LNCaP clone FGC (cell line): ENCODE measurements at regions not wholly inside any gene's neighbourhood (a gene's known extent, or its start where the extent isn't known, plus 50 kb on each side); places are given as distances from the start of the nearest gene placed in this dataset.

ENCODE experiments used
- DNase-seq: peaks from one replicate; pipeline ENCODE4 v3.0.0-alpha.2; 2011; ENCODE audit warnings: low read depth
- H3K4me3 ChIP-seq: 2 replicates; pipeline ENCODE4 v1.5.1; 2011; ENCODE audit warnings: mild to moderate bottlenecking, low read depth, low read length, control low read depth
- TF ChIP-seq, protein P1 (sequence below): IDR thresholded peaks from 2 replicates; pipeline ENCODE4 v1.5.1; 2012; ENCODE audit warnings: mild to moderate bottlenecking; ENCODE audit not compliant: control insufficient read depth, insufficient read depth; ENCODE audit errors: extremely low read depth

DNA sequence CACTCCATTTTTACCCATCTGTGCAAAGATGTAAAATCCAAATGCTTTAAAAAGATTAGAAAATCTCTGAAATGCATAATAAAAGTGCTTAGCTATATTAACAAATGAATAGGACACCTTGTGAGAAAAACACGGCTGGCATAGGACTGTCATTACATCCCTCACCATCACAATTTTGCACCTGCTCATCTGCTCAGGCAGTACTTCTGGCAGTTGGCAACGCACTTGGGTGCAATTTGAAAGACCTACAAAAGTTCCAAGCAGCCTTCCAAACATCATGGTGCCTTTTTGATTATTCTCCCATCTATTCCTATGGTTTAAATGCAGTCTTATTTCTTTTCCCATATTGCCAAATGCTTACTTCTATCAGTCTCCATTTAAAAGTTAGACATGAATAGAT is 501.8 kb downstream of the ENC1 start:
- no peak overlapping the region for H3K4me3 ChIP-seq
- TF ChIP-seq, protein P1, sequence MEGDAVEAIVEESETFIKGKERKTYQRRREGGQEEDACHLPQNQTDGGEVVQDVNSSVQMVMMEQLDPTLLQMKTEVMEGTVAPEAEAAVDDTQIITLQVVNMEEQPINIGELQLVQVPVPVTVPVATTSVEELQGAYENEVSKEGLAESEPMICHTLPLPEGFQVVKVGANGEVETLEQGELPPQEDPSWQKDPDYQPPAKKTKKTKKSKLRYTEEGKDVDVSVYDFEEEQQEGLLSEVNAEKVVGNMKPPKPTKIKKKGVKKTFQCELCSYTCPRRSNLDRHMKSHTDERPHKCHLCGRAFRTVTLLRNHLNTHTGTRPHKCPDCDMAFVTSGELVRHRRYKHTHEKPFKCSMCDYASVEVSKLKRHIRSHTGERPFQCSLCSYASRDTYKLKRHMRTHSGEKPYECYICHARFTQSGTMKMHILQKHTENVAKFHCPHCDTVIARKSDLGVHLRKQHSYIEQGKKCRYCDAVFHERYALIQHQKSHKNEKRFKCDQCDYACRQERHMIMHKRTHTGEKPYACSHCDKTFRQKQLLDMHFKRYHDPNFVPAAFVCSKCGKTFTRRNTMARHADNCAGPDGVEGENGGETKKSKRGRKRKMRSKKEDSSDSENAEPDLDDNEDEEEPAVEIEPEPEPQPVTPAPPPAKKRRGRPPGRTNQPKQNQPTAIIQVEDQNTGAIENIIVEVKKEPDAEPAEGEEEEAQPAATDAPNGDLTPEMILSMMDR: no peak
- no peak for DNase-seq

DNA sequence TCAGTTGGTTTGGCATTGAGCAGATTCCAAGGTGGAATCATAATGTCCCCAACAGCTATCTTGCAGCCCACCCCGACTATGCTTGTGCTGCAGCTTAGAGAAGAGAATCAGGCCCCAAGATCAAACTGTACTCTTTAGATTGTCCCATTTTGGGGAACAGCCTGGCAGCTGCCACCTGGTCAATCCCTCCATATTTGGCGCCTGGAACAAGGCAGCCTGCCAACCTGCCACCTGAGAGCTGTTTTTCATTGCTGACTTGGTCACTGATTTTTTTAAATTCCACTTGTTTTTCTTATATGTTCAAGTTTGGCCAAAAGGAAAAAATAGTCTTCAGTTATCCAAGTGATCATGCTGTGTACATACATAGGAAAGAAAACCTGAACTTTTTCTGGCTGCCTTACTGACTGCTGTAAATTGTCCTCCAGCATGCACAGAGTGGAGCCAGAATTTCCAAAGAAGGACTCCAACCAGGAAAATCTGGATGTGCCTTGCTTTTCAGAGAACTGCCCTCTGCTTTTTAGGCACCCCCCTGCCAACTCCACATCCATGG is 504.2 kb downstream of the ENC1 start:
- no peak for DNase-seq
- TF ChIP-seq, protein P1: no peak
- H3K4me3 ChIP-seq: no peak overlapping the region

DNA sequence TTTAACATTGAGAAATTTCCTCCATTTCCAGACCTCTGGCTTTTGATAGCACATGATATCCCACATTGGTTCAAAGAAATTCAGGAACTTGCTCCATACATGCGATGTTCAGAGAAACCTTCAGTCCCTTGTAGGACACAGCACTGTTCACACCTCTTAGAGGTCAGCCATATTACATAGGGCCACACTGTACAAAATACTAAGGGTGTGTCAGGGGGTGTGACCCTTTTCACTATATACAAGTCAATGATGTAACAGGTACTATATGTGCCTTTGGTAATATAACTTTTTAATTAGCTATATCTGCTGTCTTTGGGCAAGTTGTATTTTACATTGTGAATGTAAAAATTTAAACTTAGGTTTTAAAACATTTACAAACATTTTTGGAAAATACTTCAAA is 505.5 kb downstream of the ENC1 start:
- no peak for DNase-seq
- no peak overlapping the region for H3K4me3 ChIP-seq
- TF ChIP-seq, protein P1: no peak

DNA sequence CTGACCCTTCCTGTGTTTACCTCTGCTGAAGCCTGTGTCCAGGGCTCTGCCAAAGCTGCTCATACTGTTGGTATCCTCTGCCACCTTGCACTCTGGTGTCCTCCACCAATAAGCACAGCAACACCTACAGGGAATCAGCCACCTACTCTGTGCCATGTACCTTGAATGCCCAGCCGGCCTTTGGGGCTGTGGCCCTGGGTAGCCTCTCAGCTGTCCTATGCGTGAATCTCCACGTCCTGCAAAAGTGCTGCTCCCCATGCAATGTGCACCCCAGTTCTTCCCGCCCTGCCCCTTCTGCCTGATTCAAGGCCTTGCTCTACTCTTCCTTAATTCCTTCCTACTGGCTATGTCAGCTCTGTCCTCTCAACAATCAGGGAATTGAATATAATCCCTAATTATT is 506.5 kb downstream of the ARHGEF28 start:
- no peak overlapping the region for H3K4me3 ChIP-seq
- TF ChIP-seq, protein P1: no peak
- DNase-seq: no peak

- no peak for DNase-seq
- H3K4me3 ChIP-seq: no peak overlapping the region
- TF ChIP-seq, protein P1: no peak
These were observed 505.3 kb downstream of the ARHGEF28 start for GRCh38 chr5:74131250-74131649.

GRCh38 chr5:74130155-74130897 is 504.3 kb downstream of the ARHGEF28 start:
- TF ChIP-seq, protein P1: no peak
- no peak for DNase-seq

More at GRCh38 chr5:74130155-74130897, 504.3 kb downstream of the ARHGEF28 start:
- no peak overlapping the region for H3K4me3 ChIP-seq
